Activated naive CD4-positive, alpha-beta T cell treated with anti-CD3 and anti-CD28 coated beads for 36 hours (primary cell): ENCODE measurements at regions not wholly inside any gene's neighbourhood (a gene's known extent, or its start where the extent isn't known, plus 50 kb on each side); places are given as distances from the start of the nearest gene placed in this dataset.

ENCODE experiments used
- CTCF ChIA-PET: fragments of 350-600 bp; sonication (Branson Sonifier 250); formaldehyde crosslinking; loops from one replicate; lab custom pipeline; 2021; ENCODE audit warnings: antibody characterized with exemption; lab: Charles Lee
- DNase-seq: peaks from one replicate; pipeline ENCODE4 v3.0.0-alpha.2; 2020
- H3K27ac Mint-ChIP-seq: one replicate; pipeline ENCODE4 v1.8.0; 2021; ENCODE audit warnings: mild to moderate bottlenecking, mixed read lengths
- H3K27me3 Mint-ChIP-seq: one replicate; pipeline ENCODE4 v1.8.0; 2021; ENCODE audit warnings: low read depth, mixed read lengths
- H3K36me3 Mint-ChIP-seq: one replicate; pipeline ENCODE4 v1.8.0; 2021; ENCODE audit warnings: low read depth, mixed read lengths
- H3K4me1 Mint-ChIP-seq: one replicate; pipeline ENCODE4 v1.8.0; 2021; ENCODE audit warnings: low read depth, mixed read lengths
- H3K4me3 Mint-ChIP-seq: one replicate; pipeline ENCODE4 v1.8.0; 2021; ENCODE audit warnings: mild to moderate bottlenecking, moderate library complexity, mixed read lengths
- H3K9me3 Mint-ChIP-seq: one replicate; pipeline ENCODE4 v1.8.0; 2021; ENCODE audit warnings: mixed read lengths
- intact Hi-C: fragments of 100-400 bp; cut with micrococcal nuclease; formaldehyde crosslinking; loops from one replicate; pipeline ENCODE4 v1.15.1; 2023

- peaks cover 10% of the 10 kb centered on the region for H3K9me3 Mint-ChIP-seq
- CTCF ChIA-PET = no interaction called here
- H3K27me3 Mint-ChIP-seq = no peaks in the 10 kb centered on the region
- H3K27ac Mint-ChIP-seq = no peak overlapping the region
- H3K4me3 Mint-ChIP-seq = no peak overlapping the region
- no peak for DNase-seq
- H3K4me1 Mint-ChIP-seq = no peaks in the 10 kb centered on the region
- H3K36me3 Mint-ChIP-seq = no peaks in the 10 kb centered on the region
- intact Hi-C loops = no loop called here
These were observed 264.0 kb upstream of the SLITRK3 start for GRCh38 chr3:165459924-165460835.

GRCh38 chr3:165459111-165459510 is 262.9 kb upstream of the SLITRK3 start:
- Mint-ChIP-seq H3K27me3 (no peaks in the 10 kb centered on the region), H3K36me3 (no peaks in the 10 kb centered on the region), H3K27ac (no peak overlapping the region), H3K4me3 (no peak overlapping the region), H3K4me1 (no peaks in the 10 kb centered on the region), H3K9me3 (peaks cover 10% of the 10 kb centered on the region)
- CTCF ChIA-PET = no interaction called here
- no peak for DNase-seq
- intact Hi-C loops = no loop called here

- Mint-ChIP-seq H3K4me3 (no peak overlapping the region), H3K4me1 (no peaks in the 10 kb centered on the region), H3K9me3 (peaks cover 12% of the 10 kb centered on the region), H3K36me3 (no peaks in the 10 kb centered on the region), H3K27ac (no peak overlapping the region), H3K27me3 (no peaks in the 10 kb centered on the region)
- no peak for DNase-seq
- CTCF ChIA-PET = interaction anchor here (0.7 kb wide), 1 partner anchor 415 kb away, joined by 3 read pairs; no protein-coding TSS in a partner anchor
- intact Hi-C loops = no loop called here
These were observed 260.9 kb upstream of the SLITRK3 start for GRCh38 chr3:165457096-165457495.

- H3K4me3 Mint-ChIP-seq = no peak overlapping the region
- no peaks in the 10 kb centered on the region for H3K27me3 Mint-ChIP-seq
- CTCF ChIA-PET = no interaction called here
- intact Hi-C loops = no loop called here
- no peak overlapping the region for H3K27ac Mint-ChIP-seq
- H3K9me3 Mint-ChIP-seq = peaks cover 12% of the 10 kb centered on the region
- no peak for DNase-seq
- H3K4me1 Mint-ChIP-seq = no peaks in the 10 kb centered on the region
- no peaks in the 10 kb centered on the region for H3K36me3 Mint-ChIP-seq
These were observed 259.6 kb upstream of the SLITRK3 start for GRCh38 chr3:165455793-165456192.

GRCh38 chr3:165455360-165455759 is 259.2 kb upstream of the SLITRK3 start:
- H3K4me1 Mint-ChIP-seq = no peaks in the 10 kb centered on the region
- no peak for DNase-seq

GRCh38 chr3:165451371-165452070 is 255.3 kb upstream of the SLITRK3 start:
- intact Hi-C loops = no loop called here
- CTCF ChIA-PET = no interaction called here
- Mint-ChIP-seq H3K27me3 (no peaks in the 10 kb centered on the region), H3K4me3 (no peak overlapping the region), H3K4me1 (no peaks in the 10 kb centered on the region), H3K9me3 (peaks cover 18% of the 10 kb centered on the region), H3K27ac (no peak overlapping the region), H3K36me3 (no peaks in the 10 kb centered on the region)
- no peak for DNase-seq

More at GRCh38 chr3:165455360-165455759, 259.2 kb upstream of the SLITRK3 start:
- Mint-ChIP-seq H3K36me3 (no peaks in the 10 kb centered on the region), H3K9me3 (peaks cover 12% of the 10 kb centered on the region), H3K4me3 (no peak overlapping the region), H3K27ac (no peak overlapping the region), H3K27me3 (no peaks in the 10 kb centered on the region)
- intact Hi-C loops = no loop called here
- CTCF ChIA-PET = no interaction called here

GRCh38 chr3:165446555-165446954 is 250.4 kb upstream of the SLITRK3 start:
- no peaks in the 10 kb centered on the region for H3K27me3 Mint-ChIP-seq
- no peaks in the 10 kb centered on the region for H3K36me3 Mint-ChIP-seq
- peaks cover 6% of the 10 kb centered on the region for H3K9me3 Mint-ChIP-seq
- DNase-seq = no peak
- intact Hi-C loops = no loop called here
- CTCF ChIA-PET = interaction anchor here (0.6 kb wide), 1 partner anchor 16 kb away, joined by 3 read pairs; no protein-coding TSS in a partner anchor
- no peak overlapping the region for H3K27ac Mint-ChIP-seq
- H3K4me3 Mint-ChIP-seq = no peak overlapping the region
- no peaks in the 10 kb centered on the region for H3K4me1 Mint-ChIP-seq

- Mint-ChIP-seq H3K4me3 (no peak overlapping the region), H3K27ac (no peak overlapping the region), H3K9me3 (peaks cover 6% of the 10 kb centered on the region), H3K36me3 (no peaks in the 10 kb centered on the region), H3K4me1 (no peaks in the 10 kb centered on the region), H3K27me3 (no peaks in the 10 kb centered on the region)
- no peak for DNase-seq
- intact Hi-C loops = no loop called here
- CTCF ChIA-PET = no interaction called here
These were observed 248.6 kb upstream of the SLITRK3 start for GRCh38 chr3:165444745-165445144.

GRCh38 chr3:165443664-165444063 is 247.5 kb upstream of the SLITRK3 start:
- no peak overlapping the region for H3K27ac Mint-ChIP-seq
- no peaks in the 10 kb centered on the region for H3K27me3 Mint-ChIP-seq
- H3K36me3 Mint-ChIP-seq = no peaks in the 10 kb centered on the region
- H3K4me3 Mint-ChIP-seq = no peak overlapping the region
- intact Hi-C loops = no loop called here
- CTCF ChIA-PET = no interaction called here
- DNase-seq = no peak
- no peaks in the 10 kb centered on the region for H3K4me1 Mint-ChIP-seq
- H3K9me3 Mint-ChIP-seq = peaks cover 6% of the 10 kb centered on the region

- Mint-ChIP-seq H3K36me3 (no peaks in the 10 kb centered on the region), H3K27ac (no peak overlapping the region), H3K27me3 (no peaks in the 10 kb centered on the region), H3K9me3 (no peaks in the 10 kb centered on the region), H3K4me3 (no peak overlapping the region), H3K4me1 (no peaks in the 10 kb centered on the region)
- intact Hi-C loops = no loop called here
- CTCF ChIA-PET = interaction anchor here (0.9 kb wide), 1 partner anchor 144 kb away, joined by 3 read pairs; no protein-coding TSS in a partner anchor
- no peak for DNase-seq
These were observed 245.9 kb upstream of the SLITRK3 start for GRCh38 chr3:165442061-165442460.

- no peak overlapping the region for H3K27ac Mint-ChIP-seq
- CTCF ChIA-PET = no interaction called here
- DNase-seq = no peak
- no peaks in the 10 kb centered on the region for H3K9me3 Mint-ChIP-seq
- H3K27me3 Mint-ChIP-seq = no peaks in the 10 kb centered on the region
- no peaks in the 10 kb centered on the region for H3K36me3 Mint-ChIP-seq
- no peaks in the 10 kb centered on the region for H3K4me1 Mint-ChIP-seq
- intact Hi-C loops = no loop called here
- H3K4me3 Mint-ChIP-seq = no peak overlapping the region
These were observed 244.2 kb upstream of the SLITRK3 start for GRCh38 chr3:165440380-165440779.

GRCh38 chr3:165439765-165440164 is 243.6 kb upstream of the SLITRK3 start:
- H3K27ac Mint-ChIP-seq = no peak overlapping the region
- no peaks in the 10 kb centered on the region for H3K27me3 Mint-ChIP-seq
- H3K9me3 Mint-ChIP-seq = no peaks in the 10 kb centered on the region
- no peak overlapping the region for H3K4me3 Mint-ChIP-seq
- intact Hi-C loops = no loop called here
- DNase-seq = no peak
- H3K4me1 Mint-ChIP-seq = no peaks in the 10 kb centered on the region
- no peaks in the 10 kb centered on the region for H3K36me3 Mint-ChIP-seq
- CTCF ChIA-PET = no interaction called here
